NCI-H2196 treated with DMSO at 0.1 percent for 48 hours (cell line): ENCODE measurements at regions not wholly inside any gene's neighbourhood (a gene's known extent, or its start where the extent isn't known, plus 50 kb on each side); places are given as distances from the start of the nearest gene placed in this dataset.
"Not testable (repeated sequence)": the region's sequence is repeated elsewhere in the genome, so short reads cannot be mapped to it uniquely, and the experiment has no call there.

Source experiments
- DNase-seq: peaks from one replicate; lab custom pipeline; 2025; ENCODE audit not compliant: unreplicated experiment; lab: John Stamatoyannopoulos, UW

GRCh38 chr19:28314756-28315155 is 898.2 kb downstream of the UQCRFS1 start:
- no peak for DNase-seq

GRCh38 chr19:28314287-28314686 is 898.7 kb downstream of the UQCRFS1 start:
- DNase-seq = no peak

GRCh38 chr19:28313633-28314032 is 899.3 kb downstream of the UQCRFS1 start:
- no peak for DNase-seq

GRCh38 chr19:28312269-28312668 is 900.7 kb downstream of the UQCRFS1 start:
- no peak for DNase-seq

GRCh38 chr19:28310829-28311228 is 902.1 kb downstream of the UQCRFS1 start:
- not testable (repeated sequence) for DNase-seq

GRCh38 chr19:28309070-28309469 is 903.9 kb downstream of the UQCRFS1 start:
- DNase-seq = no peak

- DNase-seq = no peak
Measured at GRCh38 chr19:28307963-28308362, 905.0 kb downstream of the UQCRFS1 start.

GRCh38 chr19:28307487-28307886 is 905.5 kb downstream of the UQCRFS1 start:
- DNase-seq = no peak

GRCh38 chr19:28305513-28305912 is 907.4 kb downstream of the UQCRFS1 start:
- no peak for DNase-seq

- no peak for DNase-seq
Measured at GRCh38 chr19:28303502-28303901, 909.4 kb downstream of the UQCRFS1 start.

- DNase-seq = no peak
Measured at GRCh38 chr19:28301961-28302360, 911.0 kb downstream of the UQCRFS1 start.

GRCh38 chr19:28301463-28301862 is 911.5 kb downstream of the UQCRFS1 start:
- no peak for DNase-seq

- no peak for DNase-seq
Measured at GRCh38 chr19:28299649-28300048, 913.3 kb downstream of the UQCRFS1 start.

GRCh38 chr19:28297586-28298157 is 915.3 kb downstream of the UQCRFS1 start:
- no peak for DNase-seq

GRCh38 chr19:28297036-28297435 is 915.9 kb downstream of the UQCRFS1 start:
- DNase-seq = no peak

GRCh38 chr19:28296506-28296905 is 916.4 kb downstream of the UQCRFS1 start:
- no peak for DNase-seq

GRCh38 chr19:28294975-28295374 is 918.0 kb downstream of the UQCRFS1 start:
- not testable (repeated sequence) for DNase-seq

- no peak for DNase-seq
Measured at GRCh38 chr19:28294395-28294794, 918.6 kb downstream of the UQCRFS1 start.

GRCh38 chr19:28293685-28294084 is 919.3 kb downstream of the UQCRFS1 start:
- no peak for DNase-seq

- DNase-seq = no peak
Measured at GRCh38 chr19:28292822-28293500, 920.0 kb downstream of the UQCRFS1 start.

- DNase-seq = no peak
Measured at GRCh38 chr19:28291874-28292273, 921.1 kb downstream of the UQCRFS1 start.

- no peak for DNase-seq
Measured at GRCh38 chr19:28290963-28291657, 921.8 kb downstream of the UQCRFS1 start.
